HG03039 (cell line): ENCODE measurements at regions not wholly inside any gene's neighbourhood (a gene's known extent, or its start where the extent isn't known, plus 50 kb on each side); places are given as distances from the start of the nearest gene placed in this dataset.
"Not testable (repeated sequence)": the region's sequence is repeated elsewhere in the genome, so short reads cannot be mapped to it uniquely, and the experiment has no call there.

Experiments
- ATAC-seq: cut with Tn5 transposase; IDR thresholded peaks from one replicate; pipeline ENCODE4 v1.9.1; 2021; ENCODE audit warnings: mild to moderate bottlenecking, moderate library complexity; ENCODE audit not compliant: unreplicated experiment

- ATAC-seq: no peak
These were observed 494.5 kb upstream of the CA10 start for GRCh38 chr17:52653014-52653413.

DNA sequence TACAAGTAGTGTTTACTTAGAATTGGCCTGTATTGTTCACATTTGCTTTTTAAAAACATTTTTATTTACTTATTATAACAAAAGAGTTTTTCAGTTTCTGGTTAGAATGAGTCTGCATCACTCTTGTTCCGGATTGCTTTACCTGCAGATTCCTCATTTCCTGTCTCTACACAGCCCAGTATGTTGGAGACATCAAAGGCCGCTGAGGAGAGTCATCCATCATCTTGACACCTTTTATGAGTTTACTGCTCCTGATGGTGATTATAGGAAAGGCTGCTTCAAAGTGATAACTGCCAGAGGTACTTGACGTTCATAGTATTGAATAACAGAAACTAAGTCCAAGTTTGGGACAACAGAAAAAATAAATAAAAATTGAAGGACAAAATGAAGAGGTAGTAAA is 490.5 kb upstream of the CA10 start:
- ATAC-seq: no peak

GRCh38 chr17:52647411-52647810 is 488.9 kb upstream of the CA10 start:
- ATAC-seq: no peak

GRCh38 chr17:52636443-52636842 is 477.9 kb upstream of the CA10 start:
- ATAC-seq: no peak

GRCh38 chr17:52606590-52606989 is 448.1 kb upstream of the CA10 start:
- no peak for ATAC-seq

DNA sequence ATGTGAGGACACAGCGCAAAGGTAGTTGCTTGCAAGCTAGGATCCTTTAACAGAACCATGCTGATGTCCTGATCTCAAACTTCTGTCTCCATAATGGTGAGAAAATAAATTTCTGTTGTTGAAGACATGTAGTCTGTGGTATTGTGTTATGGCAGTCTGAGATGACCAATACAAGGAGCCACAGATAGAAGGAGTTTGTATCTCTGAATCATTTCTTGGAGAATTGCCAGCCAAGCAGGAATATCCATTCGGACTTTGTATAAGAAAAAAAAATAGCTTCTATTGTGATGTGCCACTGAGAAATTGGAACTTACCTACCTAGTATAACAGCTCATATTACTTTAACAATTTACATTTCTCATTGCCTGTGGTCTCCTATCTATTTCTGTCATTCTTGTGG is 447.6 kb upstream of the CA10 start:
- ATAC-seq: no peak

DNA sequence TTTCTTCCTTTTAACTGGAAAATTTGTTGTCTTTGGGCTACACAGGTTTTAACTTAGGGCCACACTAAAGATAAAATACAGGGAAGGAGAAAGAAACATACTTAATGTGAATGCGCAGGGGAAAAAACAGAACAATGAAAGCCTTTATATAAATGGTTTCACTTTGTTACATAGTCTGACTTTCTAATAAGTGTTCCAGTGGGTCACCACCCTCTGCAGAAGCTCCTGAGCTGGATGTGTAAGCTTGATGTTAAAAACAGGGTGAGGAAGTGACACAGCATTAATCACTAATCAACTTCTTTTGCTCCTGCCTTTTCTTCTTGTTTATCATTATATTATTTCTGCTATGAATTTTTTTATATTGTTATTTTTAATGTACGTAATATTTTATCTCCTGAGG is 445.6 kb upstream of the CA10 start:
- ATAC-seq: no peak

GRCh38 chr17:52597452-52598215 is 439.1 kb upstream of the CA10 start:
- ATAC-seq: not testable (repeated sequence)

- ATAC-seq: no peak
These were observed 436.0 kb upstream of the CA10 start for GRCh38 chr17:52594516-52594915.

DNA sequence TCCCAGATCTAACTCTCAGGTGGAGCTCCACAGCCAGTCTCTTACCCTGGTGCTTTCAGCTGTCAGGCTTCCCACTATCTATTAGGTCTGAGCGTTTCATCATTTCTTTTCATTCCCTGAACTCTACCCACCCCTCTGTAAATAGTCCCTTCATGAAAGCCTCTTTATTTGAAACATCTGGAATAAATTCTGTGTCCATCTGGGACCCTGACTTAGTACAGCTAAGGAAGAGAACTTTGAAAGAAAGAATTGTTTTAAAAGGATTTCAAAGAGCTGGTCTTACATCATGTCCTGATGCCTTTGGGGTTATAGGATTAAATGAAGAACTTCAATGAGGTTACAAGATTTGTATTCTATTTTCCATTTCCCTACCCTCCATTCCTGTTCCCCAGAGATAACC is 388.5 kb upstream of the CA10 start:
- ATAC-seq: no peak

- ATAC-seq: no peak
These were observed 388.0 kb upstream of the CA10 start for GRCh38 chr17:52546493-52546892.

DNA sequence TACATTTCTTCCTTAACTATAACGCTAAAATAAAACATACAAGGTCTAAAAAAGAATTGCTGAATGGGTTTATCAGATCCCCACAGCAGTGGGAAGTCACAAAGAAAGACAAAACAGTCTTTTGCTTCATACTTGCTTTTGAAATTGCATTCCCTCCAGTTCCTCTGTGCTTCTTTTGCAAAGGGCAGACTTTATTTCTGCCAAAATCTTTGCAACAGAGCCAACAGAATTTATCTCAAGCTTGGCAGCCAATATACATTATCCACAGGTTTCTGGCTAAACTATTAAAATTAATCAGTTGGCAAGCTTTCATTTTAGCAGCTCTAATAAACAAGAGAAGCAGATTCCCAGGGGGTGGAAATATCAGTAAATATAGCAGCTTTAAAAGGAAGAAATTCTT is 378.9 kb upstream of the CA10 start:
- ATAC-seq: no peak

DNA sequence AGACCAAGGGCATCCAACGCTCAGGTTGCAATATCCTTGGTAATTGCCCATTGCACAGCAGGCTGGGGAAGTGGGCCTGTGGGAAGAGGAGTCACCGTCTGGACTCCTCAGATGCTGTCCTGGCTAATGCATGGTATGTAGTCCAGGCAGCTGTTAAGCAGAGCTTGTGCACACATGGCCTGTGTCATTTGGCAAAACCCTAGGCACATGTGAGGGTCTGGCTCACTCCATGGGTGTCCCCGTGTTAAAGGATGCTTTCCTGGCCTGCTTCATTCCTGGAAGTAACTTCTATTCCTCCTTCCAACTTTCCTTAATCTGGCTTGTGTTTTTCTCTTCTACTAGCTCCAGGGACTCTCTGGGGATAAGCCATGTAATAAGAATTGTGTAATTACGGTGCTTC is 378.0 kb upstream of the CA10 start:
- ATAC-seq: no peak

DNA sequence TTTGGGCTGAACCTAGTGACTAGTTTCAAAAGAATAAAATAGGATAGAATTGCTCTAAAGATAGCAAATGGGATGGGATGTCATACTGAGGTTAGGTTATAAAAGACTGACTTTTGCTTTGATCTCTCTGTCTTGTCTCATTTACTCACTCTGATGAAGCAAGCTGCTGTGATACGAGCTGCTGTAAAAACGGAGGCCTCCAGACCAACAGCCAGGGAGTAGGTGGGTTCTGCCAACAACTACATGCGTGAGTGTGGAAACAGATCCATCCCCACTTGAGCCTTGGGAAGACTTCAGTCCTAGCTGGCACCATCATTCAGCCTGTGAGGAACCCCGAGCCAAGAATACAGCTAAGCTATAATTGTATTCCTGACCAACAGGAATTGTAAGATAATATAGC is 373.9 kb upstream of the CA10 start:
- ATAC-seq: no peak

DNA sequence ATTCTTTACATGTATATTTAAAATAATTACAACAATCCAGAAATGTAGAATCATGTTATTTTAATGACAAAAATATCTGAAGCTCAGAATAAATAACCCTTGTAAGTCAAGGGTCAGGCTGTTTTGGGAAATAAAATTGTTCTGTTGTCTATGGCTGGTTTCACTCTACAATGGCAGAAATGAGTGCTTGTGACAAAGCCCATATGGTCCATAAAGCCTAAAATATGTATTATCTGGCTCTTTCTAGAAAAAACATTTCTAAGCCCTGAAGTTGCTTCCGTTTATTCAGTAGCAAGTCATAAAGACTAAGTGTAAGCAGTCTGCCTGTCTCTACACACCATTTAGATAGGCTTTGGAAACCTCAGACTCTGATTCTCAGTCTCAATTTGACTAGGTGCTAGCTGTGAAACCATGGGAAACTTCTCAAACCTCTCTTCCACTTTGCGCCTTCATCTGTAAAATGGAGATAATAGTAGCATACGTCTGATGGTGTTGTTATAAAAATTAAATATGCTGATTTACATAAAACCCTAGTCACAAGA is 365.7 kb upstream of the CA10 start:
- ATAC-seq: no peak

DNA sequence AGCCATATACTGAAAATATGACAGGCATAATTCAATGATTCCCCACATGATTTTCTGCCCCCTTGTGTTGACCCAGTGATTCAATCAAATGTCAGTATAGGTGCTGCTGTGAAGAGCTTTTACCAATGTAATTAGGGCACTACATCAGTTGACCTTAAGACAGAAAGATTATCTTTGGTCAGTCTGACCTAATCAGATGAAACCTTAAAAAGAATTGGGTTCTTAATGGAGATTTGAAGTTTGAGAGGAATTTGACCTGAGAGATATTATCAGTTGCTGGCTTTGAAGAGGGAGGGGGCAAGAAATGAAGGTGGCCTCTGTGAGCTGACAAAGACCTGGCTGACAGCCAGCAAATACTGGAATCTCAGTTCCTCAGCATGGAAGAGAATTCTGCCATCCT is 358.7 kb upstream of the CA10 start:
- no peak for ATAC-seq

- no peak for ATAC-seq
These were observed 357.4 kb upstream of the CA10 start for GRCh38 chr17:52515927-52516326.

DNA sequence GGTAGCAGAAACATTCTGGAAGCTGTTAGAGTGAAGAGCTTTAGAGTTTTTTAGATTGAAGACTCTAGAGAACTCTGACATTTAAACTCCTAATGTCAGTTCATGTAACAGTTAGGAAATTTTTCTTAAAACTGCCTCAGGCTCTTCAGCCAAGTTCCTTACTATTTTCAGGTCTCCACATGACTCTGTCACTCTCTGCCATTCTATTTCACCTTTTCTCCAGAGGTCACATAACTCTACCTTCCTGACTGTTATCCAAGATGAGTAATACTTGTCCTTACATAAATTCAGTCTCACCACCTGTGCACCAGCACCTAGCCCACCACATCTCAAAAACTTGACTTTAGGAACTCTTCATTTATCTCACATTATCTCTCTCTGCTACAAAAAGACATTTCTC is 347.1 kb upstream of the CA10 start:
- ATAC-seq: no peak

- ATAC-seq: no peak
These were observed 345.6 kb upstream of the CA10 start for GRCh38 chr17:52504081-52504480.

DNA sequence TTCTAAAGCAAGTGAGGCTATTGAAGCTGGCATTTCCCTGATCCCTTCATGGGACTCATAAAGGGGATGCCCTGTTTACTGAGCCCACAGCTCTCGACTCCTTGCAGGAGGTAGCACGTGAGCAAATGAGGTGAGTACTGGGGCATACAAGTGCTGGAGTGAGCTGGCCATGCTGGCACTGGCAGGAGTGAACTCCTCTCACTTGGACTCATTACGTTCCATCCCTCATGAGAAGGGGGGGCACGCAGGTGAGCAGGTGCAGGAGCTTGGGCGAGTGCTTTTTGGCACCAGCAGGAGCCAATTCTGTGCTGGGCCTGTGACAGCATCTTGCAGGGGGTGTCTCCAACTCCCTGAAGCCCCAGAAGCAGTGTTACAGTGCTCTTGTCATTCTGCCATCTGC is 337.1 kb upstream of the CA10 start:
- ATAC-seq: no peak

DNA sequence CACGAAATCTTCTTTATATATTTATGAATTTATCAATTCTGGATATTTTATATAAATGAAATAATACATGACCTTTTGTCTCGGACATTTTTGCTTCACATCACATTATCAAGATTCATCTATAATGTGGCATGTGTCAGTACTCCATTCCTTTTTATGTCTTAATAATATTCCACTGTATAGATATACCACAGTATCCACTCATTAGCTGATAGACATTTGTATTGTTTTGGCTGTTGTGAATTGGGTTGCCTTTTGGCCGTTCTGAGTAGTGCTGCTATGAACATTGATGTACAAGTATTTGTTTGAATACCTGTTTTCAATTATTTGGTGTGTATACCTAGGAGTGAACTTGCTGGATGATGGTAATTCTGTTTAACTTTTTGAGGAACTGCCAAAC is 323.8 kb upstream of the CA10 start:
- ATAC-seq: no peak

DNA sequence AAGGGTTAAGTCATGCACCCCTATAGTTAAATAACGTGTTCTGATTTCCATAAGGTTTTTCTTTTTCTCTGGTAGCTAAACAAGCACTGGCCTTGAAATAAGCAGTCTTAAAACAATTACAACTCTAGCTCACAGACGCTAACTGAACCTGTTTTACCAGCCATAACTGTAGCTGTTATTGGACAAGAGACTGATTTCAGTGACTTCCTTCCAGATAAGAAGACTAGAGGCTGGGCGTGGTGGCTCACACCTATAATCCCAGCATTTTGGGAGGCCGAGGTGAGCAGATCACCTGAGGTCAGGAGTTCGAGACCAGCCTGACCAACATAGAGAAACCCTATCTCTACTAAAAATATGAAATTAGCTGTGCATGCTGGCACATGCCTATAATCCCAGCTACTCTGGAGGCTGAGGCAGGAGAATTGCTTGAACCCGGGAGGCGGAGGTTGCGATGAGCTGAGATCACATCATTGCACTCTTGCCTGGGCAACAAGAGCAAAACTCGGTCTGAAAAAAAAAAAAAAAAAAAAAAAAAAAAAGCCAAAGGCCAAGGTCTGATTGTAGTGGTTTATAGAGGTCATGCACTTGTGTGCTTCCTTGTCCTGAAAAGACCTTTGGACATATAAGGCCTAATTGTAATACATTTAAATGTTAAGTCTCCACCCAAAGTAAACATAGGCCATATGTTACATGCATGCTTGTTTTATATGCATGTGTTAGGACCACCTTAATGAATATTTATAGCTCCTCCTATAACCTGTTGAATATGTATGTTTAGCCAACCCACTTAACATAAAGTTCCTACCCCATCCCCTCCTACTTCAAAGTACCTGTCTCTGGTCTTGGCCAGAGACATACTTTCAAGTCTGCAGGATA is 319.5 kb upstream of the CA10 start:
- no peak for ATAC-seq
